Ovary (tissue), 3 donors: ENCODE measurements at regions not wholly inside any gene's neighbourhood (a gene's known extent, or its start where the extent isn't known, plus 50 kb on each side); places are given as distances from the start of the nearest gene placed in this dataset.

ENCODE experiments used
- EP300 ChIP-seq: sonication (generic); formaldehyde crosslinking; IDR thresholded peaks from one replicate; pipeline ENCODE4 v1.6.1; 2017; ENCODE audit warnings: antibody characterized with exemption
- POLR2A ChIP-seq: fragments of 450-650 bp; IDR thresholded peaks from one replicate; pipeline ENCODE4 v1.6.1; 2017; ENCODE audit warnings: antibody characterized with exemption, mild to moderate bottlenecking, moderate library complexity
- TF ChIP-seq, protein P1 (sequence below), 3 donors: fragments of 450-650 bp in 2 of 3; fragments of 200-600 bp in 1 of 3; IDR thresholded peaks; one replicate each; pipeline versions ENCODE4 v1.5.1 to v1.8.0; 2016 to 2022; ENCODE audit warnings: antibody characterized with exemption in 3 of 3, mild to moderate bottlenecking in 1 of 3
- donor health status: DM: no; HTN: no; CAD: no.

DNA sequence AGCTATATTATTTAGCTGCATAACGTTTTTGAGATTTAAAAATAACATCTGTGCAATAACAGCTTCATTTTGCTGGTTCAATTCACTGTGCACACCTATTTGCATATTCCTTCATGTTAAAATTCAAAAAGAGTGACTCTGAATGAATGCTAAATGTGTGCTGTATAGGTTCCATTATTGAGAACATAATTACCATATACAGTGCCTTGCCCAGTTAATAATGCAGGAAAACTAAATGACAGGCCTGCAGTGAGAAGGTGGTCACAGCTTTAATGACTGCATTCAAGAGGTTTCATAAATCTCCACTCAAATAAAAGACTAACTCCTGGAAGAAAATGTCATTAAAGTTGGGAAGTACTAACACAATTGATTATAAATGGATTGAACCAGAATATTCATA lies 1183.2 kb upstream of the ADGRL3 start:
- TF ChIP-seq POLR2A (no peak), EP300 (no peak)
- TF ChIP-seq, protein P1, sequence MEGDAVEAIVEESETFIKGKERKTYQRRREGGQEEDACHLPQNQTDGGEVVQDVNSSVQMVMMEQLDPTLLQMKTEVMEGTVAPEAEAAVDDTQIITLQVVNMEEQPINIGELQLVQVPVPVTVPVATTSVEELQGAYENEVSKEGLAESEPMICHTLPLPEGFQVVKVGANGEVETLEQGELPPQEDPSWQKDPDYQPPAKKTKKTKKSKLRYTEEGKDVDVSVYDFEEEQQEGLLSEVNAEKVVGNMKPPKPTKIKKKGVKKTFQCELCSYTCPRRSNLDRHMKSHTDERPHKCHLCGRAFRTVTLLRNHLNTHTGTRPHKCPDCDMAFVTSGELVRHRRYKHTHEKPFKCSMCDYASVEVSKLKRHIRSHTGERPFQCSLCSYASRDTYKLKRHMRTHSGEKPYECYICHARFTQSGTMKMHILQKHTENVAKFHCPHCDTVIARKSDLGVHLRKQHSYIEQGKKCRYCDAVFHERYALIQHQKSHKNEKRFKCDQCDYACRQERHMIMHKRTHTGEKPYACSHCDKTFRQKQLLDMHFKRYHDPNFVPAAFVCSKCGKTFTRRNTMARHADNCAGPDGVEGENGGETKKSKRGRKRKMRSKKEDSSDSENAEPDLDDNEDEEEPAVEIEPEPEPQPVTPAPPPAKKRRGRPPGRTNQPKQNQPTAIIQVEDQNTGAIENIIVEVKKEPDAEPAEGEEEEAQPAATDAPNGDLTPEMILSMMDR (IDR thresholded peaks at IDR 0.05), result no peak
